ENCODE measurements at regions not wholly inside any gene's neighbourhood (a gene's known extent, or its start where the extent isn't known, plus 50 kb on each side); places are given as distances from the start of the nearest gene placed in this dataset.
"Not testable (repeated sequence)": the region's sequence is repeated elsewhere in the genome, so short reads cannot be mapped to it uniquely, and the experiment has no call there.

GRCh38 chr7:3143869-3144775 lies 100.5 kb upstream of the CARD11 start:
- H3K36me3 Mint-ChIP-seq = no peaks in the 10 kb centered on the region
- no peak overlapping the region for H3K4me3 Mint-ChIP-seq
- H3K9me3 Mint-ChIP-seq = no peaks in the 10 kb centered on the region
- H3K27me3 Mint-ChIP-seq (ENCODE audit: low read depth in 3 of 3) = peaks cover 0 to 5% (median 4%) of the 10 kb centered on the region in 3 donors
- peak overlapping the region in 3 of 6 donors; percentile 13 to 36 (median 33) for H3K27ac Mint-ChIP-seq
- DNase-seq = no peak
- H3K4me1 Mint-ChIP-seq = peaks cover 13 to 22% of the 10 kb centered on the region in 2 donors

- H3K4me1 Mint-ChIP-seq = peaks cover 16 to 24% of the 10 kb centered on the region in 2 donors
- not testable (repeated sequence) for DNase-seq, H3K36me3 Mint-ChIP-seq
Measured at GRCh38 chr7:3144776-3145125, 101.1 kb upstream of the CARD11 start.

GRCh38 chr7:3146571-3147226 lies 103.0 kb upstream of the CARD11 start:
- DNase-seq = peak; percentile 56 to 65 (median 59)
- H3K27ac Mint-ChIP-seq = peak overlapping the region; percentile 35 to 73 (median 66)
- peaks cover 0 to 5% (median 4%) of the 10 kb centered on the region in 3 donors for H3K27me3 Mint-ChIP-seq (ENCODE audit: low read depth in 3 of 3)
- no peaks in the 10 kb centered on the region for H3K9me3 Mint-ChIP-seq
- no peaks in the 10 kb centered on the region for H3K36me3 Mint-ChIP-seq
- H3K4me1 Mint-ChIP-seq = peaks cover 17 to 32% of the 10 kb centered on the region in 2 donors
- peak overlapping the region; percentile 27 to 79 (median 65) for H3K4me3 Mint-ChIP-seq

More at GRCh38 chr7:3144776-3145125, 101.1 kb upstream of the CARD11 start:
- H3K4me3 Mint-ChIP-seq; H3K9me3 Mint-ChIP-seq; H3K27me3 Mint-ChIP-seq (ENCODE audit: low read depth in 3 of 3): not testable (repeated sequence)
- peak overlapping the region in 3 of 6 donors; percentile 13 to 36 (median 33) for H3K27ac Mint-ChIP-seq

GRCh38 chr7:3148471-3148870 lies 104.8 kb upstream of the CARD11 start:
- not testable (repeated sequence) for H3K4me3 Mint-ChIP-seq; DNase-seq; H3K27me3 Mint-ChIP-seq (ENCODE audit: low read depth in 3 of 3); H3K36me3 Mint-ChIP-seq; H3K9me3 Mint-ChIP-seq
- Mint-ChIP-seq H3K27ac (peak overlapping the region in 3 of 6 donors; percentile 4 to 72 (median 27)), H3K4me1 (peaks cover 19 to 33% of the 10 kb centered on the region in 2 donors)

- Mint-ChIP-seq H3K27me3 (ENCODE audit: low read depth in 3 of 3) (peaks cover 0 to 4% (median 2%) of the 10 kb centered on the region in 3 donors), H3K4me3 (peak overlapping the region in 2 of 5 donors; percentile 54), H3K27ac (peak overlapping the region in 4 of 6 donors; percentile 4 to 72 (median 37)), H3K36me3 (no peaks in the 10 kb centered on the region), H3K4me1 (peaks cover 24 to 39% of the 10 kb centered on the region in 2 donors), H3K9me3 (no peaks in the 10 kb centered on the region)
- DNase-seq = no peak
Measured at GRCh38 chr7:3149231-3149995, 105.7 kb upstream of the CARD11 start.

GRCh38 chr7:3150027-3150426 lies 106.4 kb upstream of the CARD11 start:
- peaks cover 0 to 4% (median 2%) of the 10 kb centered on the region in 3 donors for H3K27me3 Mint-ChIP-seq (ENCODE audit: low read depth in 3 of 3)
- H3K4me1 Mint-ChIP-seq = peaks cover 30 to 45% of the 10 kb centered on the region in 2 donors
- no peaks in the 10 kb centered on the region for H3K9me3 Mint-ChIP-seq
- DNase-seq = no peak
- no peaks in the 10 kb centered on the region for H3K36me3 Mint-ChIP-seq
- H3K27ac Mint-ChIP-seq = peak overlapping the region in 4 of 6 donors; percentile 4 to 46 (median 30)
- H3K4me3 Mint-ChIP-seq = peak overlapping the region in 2 of 5 donors; percentile 54

GRCh38 chr7:3151784-3152183 lies 108.1 kb upstream of the CARD11 start:
- Mint-ChIP-seq H3K27ac (no peak overlapping the region), H3K4me3 (no peak overlapping the region), H3K9me3 (no peaks in the 10 kb centered on the region), H3K27me3 (ENCODE audit: low read depth in 3 of 3) (peaks cover 0 to 3% (median 0%) of the 10 kb centered on the region in 3 donors), H3K36me3 (no peaks in the 10 kb centered on the region), H3K4me1 (peaks cover 25 to 42% of the 10 kb centered on the region in 2 donors)
- DNase-seq = no peak

GRCh38 chr7:3152714-3153113 lies 109.0 kb upstream of the CARD11 start:
- Mint-ChIP-seq H3K4me1 (peaks cover 19 to 33% of the 10 kb centered on the region in 2 donors), H3K36me3 (no peaks in the 10 kb centered on the region), H3K27me3 (ENCODE audit: low read depth in 3 of 3) (peaks cover 0 to 3% (median 0%) of the 10 kb centered on the region in 3 donors), H3K9me3 (no peaks in the 10 kb centered on the region), H3K27ac (peak overlapping the region in 1 of 6 donors; percentile 14), H3K4me3 (no peak overlapping the region)
- no peak for DNase-seq

GRCh38 chr7:3153118-3153517 lies 109.5 kb upstream of the CARD11 start:
- Mint-ChIP-seq H3K36me3 (no peaks in the 10 kb centered on the region), H3K27ac (no peak overlapping the region), H3K9me3 (no peaks in the 10 kb centered on the region), H3K27me3 (ENCODE audit: low read depth in 3 of 3) (peaks cover 0 to 3% (median 3%) of the 10 kb centered on the region in 3 donors), H3K4me3 (no peak overlapping the region), H3K4me1 (peaks cover 18 to 31% of the 10 kb centered on the region in 2 donors)
- DNase-seq = no peak

- H3K27me3 Mint-ChIP-seq (ENCODE audit: low read depth in 3 of 3) = peaks cover 0 to 3% (median 1%) of the 10 kb centered on the region in 3 donors
- H3K27ac Mint-ChIP-seq = peak overlapping the region in 5 of 6 donors; percentile 35 to 69 (median 51)
- no peaks in the 10 kb centered on the region for H3K9me3 Mint-ChIP-seq
- peaks cover 17 to 25% of the 10 kb centered on the region in 2 donors for H3K4me1 Mint-ChIP-seq
- H3K4me3 Mint-ChIP-seq = no peak overlapping the region
- no peaks in the 10 kb centered on the region for H3K36me3 Mint-ChIP-seq
- DNase-seq = no peak
Measured at GRCh38 chr7:3154317-3154716, 110.7 kb upstream of the CARD11 start.

GRCh38 chr7:3154881-3155494 lies 111.3 kb upstream of the CARD11 start:
- peaks cover 0 to 3% (median 1%) of the 10 kb centered on the region in 3 donors for H3K27me3 Mint-ChIP-seq (ENCODE audit: low read depth in 3 of 3)
- H3K36me3 Mint-ChIP-seq = no peaks in the 10 kb centered on the region
- no peaks in the 10 kb centered on the region for H3K9me3 Mint-ChIP-seq
- peak overlapping the region in 5 of 6 donors; percentile 35 to 69 (median 51) for H3K27ac Mint-ChIP-seq
- peak; percentile 68 to 74 (median 70) for DNase-seq
- H3K4me1 Mint-ChIP-seq = peaks cover 13 to 21% of the 10 kb centered on the region in 2 donors
- H3K4me3 Mint-ChIP-seq = no peak overlapping the region

GRCh38 chr7:3156508-3156907 lies 112.8 kb upstream of the CARD11 start:
- H3K9me3 Mint-ChIP-seq = no peaks in the 10 kb centered on the region
- no peak overlapping the region for H3K4me3 Mint-ChIP-seq
- H3K27me3 Mint-ChIP-seq (ENCODE audit: low read depth in 3 of 3) = peaks cover 0 to 3% (median 1%) of the 10 kb centered on the region in 3 donors
- DNase-seq = no peak
- peaks cover 13 to 15% of the 10 kb centered on the region in 2 donors for H3K4me1 Mint-ChIP-seq
- no peaks in the 10 kb centered on the region for H3K36me3 Mint-ChIP-seq
- H3K27ac Mint-ChIP-seq = peak overlapping the region in 1 of 6 donors; percentile 12
